H1 (cell line): ENCODE measurements at regions not wholly inside any gene's neighbourhood (a gene's known extent, or its start where the extent isn't known, plus 50 kb on each side); places are given as distances from the start of the nearest gene placed in this dataset.

ENCODE experiments used
- CTCF ChIA-PET: fragments of 300-600 bp; sonication (Branson Sonifier 250); formaldehyde crosslinking; loops from one replicate; lab custom pipeline; 2021; ENCODE audit not compliant: partially characterized antibody; lab: Charles Lee
- POLR2A ChIA-PET: fragments of 300-600 bp; sonication (Branson Sonifier 250); formaldehyde crosslinking; loops from one replicate; lab custom pipeline; 2021; ENCODE audit warnings: inconsistent platforms; ENCODE audit not compliant: partially characterized antibody; lab: Charles Lee
- DNase-seq, 2 experiments: peaks; one replicate each; pipeline versions ENCODE4 v3.0.0 to v3.0.0-alpha.2; 2010 to 2022; ENCODE audit warnings: low spot score in 2 of 2, low read depth in 1 of 2, mixed read lengths in 1 of 2
- FAIRE-seq: peaks from 2 replicates; lab custom pipeline; 2011; peaks lifted over from hg19 to GRCh38; lab: Jason Lieb, UNC
- H2AFZ ChIP-seq: 2 replicates; pipeline ENCODE4 v1.8.1; 2012; ENCODE audit warnings: low read length, inconsistent platforms
- H2AK5ac ChIP-seq: 2 replicates; pipeline ENCODE4 v1.6.1; 2013; ENCODE audit warnings: low read depth, low read length
- H2BK120ac ChIP-seq: replicated peaks from 2 replicates; pipeline ENCODE3; 2013; ENCODE audit warnings: low read depth, low read length, inconsistent platforms
- H2BK12ac ChIP-seq: 2 replicates; pipeline ENCODE4 v1.6.1; 2013; ENCODE audit warnings: low read depth, low read length
- H2BK15ac ChIP-seq: 2 replicates; pipeline ENCODE4 v1.6.1; 2013; ENCODE audit warnings: low read length
- H2BK20ac ChIP-seq: 2 replicates; pipeline ENCODE4 v1.6.1; 2013; ENCODE audit warnings: low read length
- H2BK5ac ChIP-seq: 2 replicates; pipeline ENCODE4 v1.6.1; 2013; ENCODE audit warnings: low read depth, low read length
- H3K14ac ChIP-seq: 2 replicates; pipeline ENCODE4 v1.6.1; 2013; ENCODE audit warnings: inconsistent platforms; ENCODE audit not compliant: insufficient read length
- H3K18ac ChIP-seq: 2 replicates; pipeline ENCODE4 v1.6.1; 2013; ENCODE audit warnings: low read length; ENCODE audit errors: extremely low read depth
- H3K23ac ChIP-seq: 2 replicates; pipeline ENCODE4 v1.6.1; 2013; ENCODE audit warnings: inconsistent platforms; ENCODE audit not compliant: insufficient read length
- H3K23me2 ChIP-seq: 2 replicates; pipeline ENCODE4 v1.6.1; 2013; ENCODE audit warnings: low read depth, low read length
- H3K27ac ChIP-seq: 2 replicates; pipeline ENCODE4 v1.6.1; 2011; ENCODE audit warnings: low read depth, low read length, inconsistent platforms
- H3K27me3 ChIP-seq, 4 experiments: replicated peaks in 1 of 4; 1 replicate in 1 of 4; 2 replicates in 3 of 4; pipeline versions ENCODE4 v1.6.1 to v1.8.1; 2011 to 2013; ENCODE audit warnings: low read length in 3 of 4, mild to moderate bottlenecking in 3 of 4, inconsistent platforms in 2 of 4, mixed read lengths in 2 of 4, moderate library complexity in 1 of 4; ENCODE audit not compliant: control insufficient read depth in 3 of 4, insufficient read depth in 3 of 4; ENCODE audit errors: extremely low read depth in 1 of 4
- H3K36me3 ChIP-seq, 4 experiments: 2 replicates each; pipeline versions ENCODE4 v1.6.1 to v1.8.1; 2011 to 2013; ENCODE audit warnings: mild to moderate bottlenecking in 4 of 4, low read length in 3 of 4, moderate library complexity in 2 of 4, control low read depth in 1 of 4, inconsistent platforms in 1 of 4; ENCODE audit not compliant: insufficient read depth in 4 of 4, control insufficient read depth in 2 of 4
- H3K4ac ChIP-seq: replicated peaks from 2 replicates; pipeline ENCODE3; 2013; ENCODE audit warnings: low read length, low read depth, mixed read lengths, inconsistent platforms; ENCODE audit not compliant: insufficient read length
- H3K4me1 ChIP-seq, 4 experiments: replicated peaks in 1 of 4; 1 replicate in 1 of 4; 2 replicates in 3 of 4; pipeline versions ENCODE4 v1.6.1 to v1.8.1; 2011 to 2013; ENCODE audit warnings: low read length in 3 of 4, inconsistent platforms in 2 of 4, mixed read lengths in 1 of 4; ENCODE audit not compliant: insufficient read depth in 4 of 4, control insufficient read depth in 3 of 4
- H3K4me2 ChIP-seq, 2 experiments: 2 replicates each; pipeline versions ENCODE4 v1.6.1 to v1.8.1; 2011 to 2013; ENCODE audit warnings: low read depth in 2 of 2, low read length in 2 of 2, control low read depth in 1 of 2, inconsistent platforms in 1 of 2, mild to moderate bottlenecking in 1 of 2; ENCODE audit not compliant: insufficient read depth in 1 of 2
- H3K4me3 ChIP-seq, 4 experiments: fragments of 200-600, 300-600 bp in 1 of 4; sonication (generic), shearing (Covaris generic), sonication (Bioruptor Twin) in 1 of 4; 2 replicates each; pipeline versions ENCODE4 v1.5.1 to v1.8.1; 2011 to 2016; ENCODE audit warnings: low read length in 4 of 4, low read depth in 3 of 4, control low read depth in 2 of 4, inconsistent platforms in 2 of 4, mild to moderate bottlenecking in 2 of 4, mixed read lengths in 1 of 4, moderate library complexity in 1 of 4; ENCODE audit not compliant: insufficient read depth in 2 of 4; ENCODE audit errors: extremely low read depth in 1 of 4
- H3K56ac ChIP-seq: replicated peaks from 2 replicates; pipeline ENCODE3; 2013; ENCODE audit warnings: low read depth, mild to moderate bottlenecking, mixed read lengths, low read length, inconsistent platforms; ENCODE audit not compliant: insufficient read length
- H3K79me1 ChIP-seq: 2 replicates; pipeline ENCODE4 v1.6.1; 2013; ENCODE audit warnings: low read depth, low read length, control low read depth
- H3K79me2 ChIP-seq, 2 experiments: 2 replicates each; pipeline versions ENCODE4 v1.6.1 to v1.8.1; 2012 to 2013; ENCODE audit warnings: low read length in 2 of 2, mild to moderate bottlenecking in 2 of 2, inconsistent platforms in 1 of 2; ENCODE audit not compliant: insufficient read depth in 2 of 2, control insufficient read depth in 1 of 2
- H3K9ac ChIP-seq, 4 experiments: replicated peaks in 1 of 4; 1 replicate in 1 of 4; 2 replicates in 3 of 4; pipeline versions ENCODE4 v1.6.1 to v1.8.1; 2011 to 2013; ENCODE audit warnings: low read depth in 3 of 4, low read length in 3 of 4, control low read depth in 2 of 4, mild to moderate bottlenecking in 2 of 4, moderate library complexity in 2 of 4, inconsistent platforms in 1 of 4; ENCODE audit errors: extremely low read depth in 1 of 4
- H3K9me3 ChIP-seq, 2 experiments: 2 replicates each; pipeline versions ENCODE4 v1.6.1 to v1.8.1; 2012 to 2013; ENCODE audit warnings: mild to moderate bottlenecking in 2 of 2, moderate library complexity in 2 of 2, control low read depth in 1 of 2, inconsistent platforms in 1 of 2, low read depth in 1 of 2, low read length in 1 of 2, mixed read lengths in 1 of 2; ENCODE audit not compliant: insufficient read depth in 2 of 2
- H4K20me1 ChIP-seq, 2 experiments: replicated peaks in 1 of 2; 2 replicates each; pipeline versions ENCODE3 to v1.8.1; 2011 to 2013; ENCODE audit warnings: inconsistent platforms in 2 of 2, low read length in 2 of 2, mild to moderate bottlenecking in 1 of 2; ENCODE audit not compliant: insufficient read depth in 2 of 2, control insufficient read depth in 1 of 2
- H4K5ac ChIP-seq: 2 replicates; pipeline ENCODE4 v1.6.1; 2013; ENCODE audit warnings: low read length, low read depth, mixed read lengths, inconsistent platforms; ENCODE audit not compliant: insufficient read length
- H4K8ac ChIP-seq: 2 replicates; pipeline ENCODE4 v1.8.0; 2013; ENCODE audit warnings: mild to moderate bottlenecking, moderate library complexity, low read length, inconsistent platforms; ENCODE audit not compliant: insufficient read depth; ENCODE audit errors: extremely low read depth
- H4K91ac ChIP-seq: replicated peaks from 2 replicates; pipeline ENCODE3; 2013; ENCODE audit warnings: low read length, mixed read lengths, inconsistent platforms; ENCODE audit not compliant: insufficient read length
- CEBPB ChIP-seq: IDR thresholded peaks from 2 replicates; pipeline ENCODE4 v1.6.1; 2012; ENCODE audit warnings: low read depth, low read length
- CTBP2 ChIP-seq: IDR thresholded peaks from 2 replicates; pipeline ENCODE4 v1.7.0; 2011; ENCODE audit warnings: borderline replicate concordance, mild to moderate bottlenecking, moderate library complexity, mixed read lengths, low read length; ENCODE audit not compliant: insufficient read depth, insufficient read length
- POU5F1 ChIP-seq: IDR thresholded peaks from 2 replicates; pipeline ENCODE4 v1.6.1; 2011; ENCODE audit warnings: low read depth, mild to moderate bottlenecking, low read length, moderate library complexity
- TEAD4 ChIP-seq: IDR thresholded peaks from 2 replicates; pipeline ENCODE4 v1.6.1; 2012; ENCODE audit warnings: low read depth, low read length, inconsistent platforms, mixed read lengths
- WGBS, 2 experiments: shearing (Covaris generic) in 1 of 2; methylation state at CpG; one replicate each; pipeline versions ENCODE4 v1.1.6 to v1.1.7; 2013 to 2015; ENCODE audit warnings: low lambda C conversion rate in 2 of 2, mixed read lengths in 2 of 2, inconsistent platforms in 1 of 2, low coverage in 1 of 2, missing lambda C conversion rate in 1 of 2; ENCODE audit not compliant: insufficient replicate concordance in 2 of 2, insufficient coverage in 1 of 2, insufficient read length in 1 of 2; ENCODE audit errors: extremely low coverage in 1 of 2, missing lambda C conversion rate in 1 of 2; 5-methylcytosine and 5-hydroxymethylcytosine counted together

- no peak overlapping the region for H3K56ac ChIP-seq
- no peaks in the 10 kb centered on the region for H3K79me1 ChIP-seq
- no peaks in the 10 kb centered on the region for H3K36me3 ChIP-seq
- no peaks in the 10 kb centered on the region for H3K9me3 ChIP-seq
- H3K27me3 ChIP-seq: no peaks in the 10 kb centered on the region
- H2BK12ac ChIP-seq: no peak overlapping the region
- H3K4me3 ChIP-seq: no peak overlapping the region
- no peak overlapping the region for H3K23ac ChIP-seq
- no peak overlapping the region for H2BK5ac ChIP-seq
- no peaks in the 10 kb centered on the region for H3K79me2 ChIP-seq
- WGBS, 2 experiments: 94% methylated on average over 6 of the region's 6 CpGs; no CpG with 5 or more reads in 1 of the 2 experiments
- no peak overlapping the region for H3K18ac ChIP-seq
- ChIA-PET POLR2A (no interaction called here), CTCF (interaction anchor here (0.8 kb wide), 1 partner anchor 185 kb away, joined by 3 read pairs; no protein-coding TSS in a partner anchor)
- DNase-seq (no peak), FAIRE-seq (no peak)
- no peak overlapping the region for H3K9ac ChIP-seq
- H3K14ac ChIP-seq: no peak overlapping the region
- H3K23me2 ChIP-seq: no peaks in the 10 kb centered on the region; the same call in 1 of the 2 replicates
- no peak overlapping the region for H2BK20ac ChIP-seq
- no peaks in the 10 kb centered on the region for H4K20me1 ChIP-seq
- H2BK15ac ChIP-seq: no peak overlapping the region
- H3K27ac ChIP-seq: no peak overlapping the region
- H2BK120ac ChIP-seq: no peak overlapping the region
- H4K5ac ChIP-seq: no peak overlapping the region
- H2AK5ac ChIP-seq: no peak overlapping the region
- H3K4me2 ChIP-seq: no peak overlapping the region
- H2AFZ ChIP-seq: no peak overlapping the region
- no peak overlapping the region for H3K4ac ChIP-seq
- no peaks in the 10 kb centered on the region; a peak in 2 of 7 replicates for H3K4me1 ChIP-seq
- no peak overlapping the region for H4K91ac ChIP-seq
- no peak overlapping the region for H4K8ac ChIP-seq
- no peak for TF ChIP-seq CEBPB
- TF ChIP-seq CTBP2: no peak
- TF ChIP-seq TEAD4: no peak
- TF ChIP-seq POU5F1: no peak
Measured at GRCh38 chr15:97078591-97078990, 748.1 kb downstream of the NR2F2 start.
